Colon (tissue), 2 donors: ENCODE measurements at regions not wholly inside any gene's neighbourhood (a gene's known extent, or its start where the extent isn't known, plus 50 kb on each side); places are given as distances from the start of the nearest gene placed in this dataset.
"Not testable (repeated sequence)": the region's sequence is repeated elsewhere in the genome, so short reads cannot be mapped to it uniquely, and the experiment has no call there.

Source experiments
- FAIRE-seq: peaks from 2 replicates; lab custom pipeline; 2012; peaks lifted over from hg19 to GRCh38; lab: Jason Lieb, UNC
- donor health status: control.
- donor health status: control.

GRCh38 chr2:116922414-116922813 is 892.1 kb upstream of the DDX18 start:
- peak; percentile 10 for FAIRE-seq

- no peak for FAIRE-seq
Measured at GRCh38 chr2:116924509-116924908, 890.0 kb upstream of the DDX18 start.

GRCh38 chr2:116935097-116935814 is 879.2 kb upstream of the DDX18 start:
- FAIRE-seq, result no peak

GRCh38 chr2:116948258-116948657 is 866.2 kb upstream of the DDX18 start:
- FAIRE-seq, result no peak

- no peak for FAIRE-seq
Measured at GRCh38 chr2:116949249-116949648, 865.2 kb upstream of the DDX18 start.

- no peak for FAIRE-seq
Measured at GRCh38 chr2:116952254-116952653, 862.2 kb upstream of the DDX18 start.

- FAIRE-seq, result no peak
Measured at GRCh38 chr2:116955646-116956045, 858.8 kb upstream of the DDX18 start.

- FAIRE-seq, result no peak
Measured at GRCh38 chr2:116975608-116976007, 838.9 kb upstream of the DDX18 start.

GRCh38 chr2:116979916-116980764 is 834.4 kb upstream of the DDX18 start:
- FAIRE-seq, result no peak

GRCh38 chr2:116987447-116987846 is 827.0 kb upstream of the DDX18 start:
- FAIRE-seq, result no peak

- FAIRE-seq, result no peak
Measured at GRCh38 chr2:116988303-116988702, 826.2 kb upstream of the DDX18 start.

- no peak for FAIRE-seq
Measured at GRCh38 chr2:117019357-117019756, 795.1 kb upstream of the DDX18 start.

GRCh38 chr2:117027646-117028045 is 786.8 kb upstream of the DDX18 start:
- FAIRE-seq, result no peak

GRCh38 chr2:117028708-117029107 is 785.8 kb upstream of the DDX18 start:
- FAIRE-seq, result not testable (repeated sequence)

GRCh38 chr2:117055499-117056375 is 758.8 kb upstream of the DDX18 start:
- no peak for FAIRE-seq

- no peak for FAIRE-seq
Measured at GRCh38 chr2:117056376-117056748, 758.1 kb upstream of the DDX18 start.

- FAIRE-seq, result no peak
Measured at GRCh38 chr2:117057016-117057415, 757.5 kb upstream of the DDX18 start.

- FAIRE-seq, result no peak
Measured at GRCh38 chr2:117058366-117058765, 756.1 kb upstream of the DDX18 start.

- no peak for FAIRE-seq
Measured at GRCh38 chr2:117064021-117064420, 750.5 kb upstream of the DDX18 start.

- no peak for FAIRE-seq
Measured at GRCh38 chr2:117065912-117066311, 748.6 kb upstream of the DDX18 start.

- no peak for FAIRE-seq
Measured at GRCh38 chr2:117067900-117068299, 746.6 kb upstream of the DDX18 start.

- FAIRE-seq, result peak; percentile 58
Measured at GRCh38 chr2:117068371-117068770, 746.1 kb upstream of the DDX18 start.
